ENCODE measurements at regions not wholly inside any gene's neighbourhood (a gene's known extent, or its start where the extent isn't known, plus 50 kb on each side); places are given as distances from the start of the nearest gene placed in this dataset.

DNA sequence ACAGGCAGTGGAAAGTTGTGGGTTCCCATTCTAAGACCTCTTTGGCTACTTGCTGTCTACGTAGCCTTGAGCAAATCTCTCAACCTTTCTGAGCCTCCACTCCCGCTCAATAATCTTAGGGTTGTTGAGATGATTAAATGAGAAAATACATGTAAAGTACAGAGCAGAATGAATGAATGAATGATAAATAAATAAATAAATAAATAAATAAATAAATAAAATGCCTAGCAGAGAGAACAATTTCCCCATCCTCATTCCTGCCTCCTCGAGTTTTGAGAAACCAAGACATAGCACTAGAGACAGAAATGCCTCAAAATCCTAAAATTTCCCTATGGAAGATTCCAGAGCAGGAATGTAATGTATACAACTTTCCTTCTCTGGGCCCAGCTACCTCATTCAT, 128.3 kb upstream of the RAD23B start:
- no peak overlapping the region for H3K4me3 ChIP-seq (ENCODE audit: low read depth, poor library complexity, severe bottlenecking)
- WGBS, 2 donors, result 90 to 92% methylated on average over 3 of the region's 3 CpGs
- DNase-seq (ENCODE audit: low spot score in 2 of 2), result no peak
- TF ChIP-seq, protein P1, sequence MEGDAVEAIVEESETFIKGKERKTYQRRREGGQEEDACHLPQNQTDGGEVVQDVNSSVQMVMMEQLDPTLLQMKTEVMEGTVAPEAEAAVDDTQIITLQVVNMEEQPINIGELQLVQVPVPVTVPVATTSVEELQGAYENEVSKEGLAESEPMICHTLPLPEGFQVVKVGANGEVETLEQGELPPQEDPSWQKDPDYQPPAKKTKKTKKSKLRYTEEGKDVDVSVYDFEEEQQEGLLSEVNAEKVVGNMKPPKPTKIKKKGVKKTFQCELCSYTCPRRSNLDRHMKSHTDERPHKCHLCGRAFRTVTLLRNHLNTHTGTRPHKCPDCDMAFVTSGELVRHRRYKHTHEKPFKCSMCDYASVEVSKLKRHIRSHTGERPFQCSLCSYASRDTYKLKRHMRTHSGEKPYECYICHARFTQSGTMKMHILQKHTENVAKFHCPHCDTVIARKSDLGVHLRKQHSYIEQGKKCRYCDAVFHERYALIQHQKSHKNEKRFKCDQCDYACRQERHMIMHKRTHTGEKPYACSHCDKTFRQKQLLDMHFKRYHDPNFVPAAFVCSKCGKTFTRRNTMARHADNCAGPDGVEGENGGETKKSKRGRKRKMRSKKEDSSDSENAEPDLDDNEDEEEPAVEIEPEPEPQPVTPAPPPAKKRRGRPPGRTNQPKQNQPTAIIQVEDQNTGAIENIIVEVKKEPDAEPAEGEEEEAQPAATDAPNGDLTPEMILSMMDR (IDR thresholded peaks at IDR 0.05), result no peak
- no peak for TF ChIP-seq POLR2A (IDR thresholded peaks at IDR 0.05)
- intact Hi-C loops (cut with DNase I; ENCODE audit: low total_unique reads), result no loop called here

DNA sequence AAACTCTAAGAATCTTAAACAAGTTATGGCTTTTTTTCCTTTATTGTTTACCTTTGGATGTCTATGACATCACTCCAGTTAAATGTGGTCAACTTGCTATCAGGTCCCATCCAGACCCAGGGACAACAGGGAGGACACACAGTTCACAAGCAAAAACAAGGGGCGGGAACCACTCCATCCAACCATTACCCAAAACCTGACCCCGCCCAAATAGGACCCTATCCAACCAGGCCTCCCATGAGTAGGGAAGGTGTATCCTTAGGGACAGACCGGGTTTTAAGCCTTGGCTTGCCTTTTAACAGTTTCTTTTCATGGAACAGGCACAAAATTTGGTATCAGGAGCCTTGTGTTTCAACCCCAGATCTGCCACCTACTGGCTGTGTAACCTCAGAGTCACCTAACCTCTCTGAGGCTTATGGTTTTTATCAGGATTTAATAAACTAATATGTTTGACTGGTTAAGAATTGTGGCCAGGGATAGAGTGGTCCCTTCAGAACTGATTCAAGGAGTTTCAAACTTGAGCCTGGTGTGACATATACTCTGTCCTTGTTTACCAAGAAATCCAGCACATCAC, 127.7 kb upstream of the RAD23B start:
- intact Hi-C loops (cut with DNase I; ENCODE audit: low total_unique reads), result no loop called here
- no peak overlapping the region for H3K4me3 ChIP-seq (ENCODE audit: low read depth, poor library complexity, severe bottlenecking)
- WGBS, 2 donors, result 76 to 77% methylated on average over 3 of the region's 3 CpGs
- DNase-seq (ENCODE audit: low spot score in 2 of 2), result no peak
- TF ChIP-seq, protein P1 (IDR thresholded peaks at IDR 0.05), result no peak
- TF ChIP-seq POLR2A (IDR thresholded peaks at IDR 0.05), result no peak

DNA sequence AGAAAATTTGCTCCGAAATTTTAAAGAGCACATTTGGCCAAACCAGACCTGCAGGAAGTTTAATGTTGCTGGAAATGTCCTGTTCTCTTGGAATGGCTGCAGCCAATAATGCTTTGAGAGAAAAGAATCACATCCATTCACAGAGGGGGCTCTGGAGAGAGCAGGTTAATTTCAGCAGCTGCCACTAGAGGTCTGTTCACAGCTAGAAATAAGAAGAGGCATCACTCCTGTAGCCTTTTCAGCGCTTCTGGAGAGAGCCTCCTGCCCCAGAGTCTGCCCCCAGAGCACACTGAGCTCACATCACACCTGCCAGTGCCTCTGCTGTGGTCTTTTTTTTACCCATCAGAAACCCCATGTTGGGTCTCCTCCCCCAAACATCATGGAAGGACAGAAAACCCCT, 124.8 kb upstream of the RAD23B start:
- no peak for DNase-seq (ENCODE audit: low spot score in 2 of 2)
- TF ChIP-seq, protein P1 (IDR thresholded peaks at IDR 0.05), result no peak
- no peak for TF ChIP-seq POLR2A (IDR thresholded peaks at IDR 0.05)
- intact Hi-C loops (cut with DNase I; ENCODE audit: low total_unique reads), result no loop called here
- WGBS, 2 donors, result 34 to 53% methylated on average over 2 of the region's 2 CpGs
- no peak overlapping the region for H3K4me3 ChIP-seq (ENCODE audit: low read depth, poor library complexity, severe bottlenecking)

DNA sequence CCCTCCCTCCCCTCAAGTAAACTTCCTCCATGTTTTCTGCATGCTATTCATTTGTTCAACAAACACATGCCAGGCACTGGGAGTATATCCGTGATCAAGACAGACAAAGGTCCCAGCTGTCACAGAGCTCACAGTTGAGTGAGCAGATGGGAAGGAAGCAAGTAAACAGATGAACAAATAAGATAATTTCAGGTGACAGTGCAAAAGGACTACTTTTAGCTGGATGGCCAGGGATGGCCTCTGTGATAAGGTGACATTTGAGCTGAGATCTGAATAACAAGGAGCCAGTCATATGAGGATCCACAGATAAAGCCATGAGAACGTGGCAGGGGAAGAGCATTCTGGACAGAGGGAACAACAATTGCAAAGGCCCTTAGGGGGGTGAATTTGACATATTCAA, 121.7 kb upstream of the RAD23B start:
- intact Hi-C loops (cut with DNase I; ENCODE audit: low total_unique reads), result no loop called here
- 72 to 77% methylated on average over 2 of the region's 2 CpGs for WGBS, 2 donors
- TF ChIP-seq, protein P1 (IDR thresholded peaks at IDR 0.05), result no peak
- no peak for TF ChIP-seq POLR2A (IDR thresholded peaks at IDR 0.05)
- no peak for DNase-seq (ENCODE audit: low spot score in 2 of 2)
- H3K4me3 ChIP-seq (ENCODE audit: low read depth, poor library complexity, severe bottlenecking), result no peak overlapping the region

DNA sequence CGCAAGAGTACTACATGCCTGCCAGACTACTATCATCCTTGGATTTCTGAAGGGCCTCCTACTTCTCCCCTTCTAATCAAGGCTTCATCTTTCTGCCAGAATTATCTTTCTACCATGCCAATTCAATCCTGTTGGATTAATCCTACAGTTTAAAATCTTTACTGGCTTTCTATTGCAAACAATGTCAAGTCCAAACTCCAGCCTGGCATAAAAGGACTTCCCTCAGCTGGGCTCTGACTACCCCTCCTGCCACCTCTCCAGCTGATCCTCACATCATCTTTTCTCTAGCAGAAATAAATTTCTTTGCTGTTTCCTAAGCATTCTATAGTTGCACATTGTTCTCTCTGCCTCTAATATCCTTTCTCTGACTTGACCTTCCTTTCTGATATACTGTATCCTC, 119.7 kb upstream of the RAD23B start:
- TF ChIP-seq, protein P1 (IDR thresholded peaks at IDR 0.05), result no peak
- TF ChIP-seq POLR2A (IDR thresholded peaks at IDR 0.05), result no peak
- no peak for DNase-seq (ENCODE audit: low spot score in 2 of 2)
- H3K4me3 ChIP-seq (ENCODE audit: low read depth, poor library complexity, severe bottlenecking), result no peak overlapping the region
- WGBS, 2 donors, result 96 to 100% methylated on average over 1 of the region's 1 CpG
- intact Hi-C loops (cut with DNase I; ENCODE audit: low total_unique reads), result no loop called here

DNA sequence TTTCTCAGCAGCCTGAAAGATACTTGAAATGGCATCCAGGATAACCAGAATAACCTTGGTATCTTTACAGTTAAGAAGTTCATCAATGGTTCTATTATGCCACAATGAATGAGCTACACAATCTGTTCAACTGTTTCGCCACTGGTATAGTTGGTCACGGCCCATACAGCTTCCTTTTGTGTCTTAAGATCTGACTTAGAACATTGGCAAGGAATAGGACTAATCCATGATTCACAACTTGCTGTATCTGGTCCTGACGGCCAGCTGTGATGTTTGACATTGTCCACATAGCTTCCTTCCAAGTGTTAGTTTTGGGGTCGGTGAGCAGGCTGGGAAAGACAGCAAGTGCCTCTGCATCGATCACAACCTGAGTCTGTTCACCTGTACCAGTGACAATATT, 113.3 kb upstream of the RAD23B start:
- intact Hi-C loops (cut with DNase I; ENCODE audit: low total_unique reads), result no loop called here
- DNase-seq (ENCODE audit: low spot score in 2 of 2), result no peak
- no peak overlapping the region for H3K4me3 ChIP-seq (ENCODE audit: low read depth, poor library complexity, severe bottlenecking)
- TF ChIP-seq, protein P1 (IDR thresholded peaks at IDR 0.05), result no peak
- no peak for TF ChIP-seq POLR2A (IDR thresholded peaks at IDR 0.05)
- WGBS, 2 donors, result 71 to 78% methylated on average over 5 of the region's 5 CpGs
